ENCODE measurements at regions not wholly inside any gene's neighbourhood (a gene's known extent, or its start where the extent isn't known, plus 50 kb on each side); places are given as distances from the start of the nearest gene placed in this dataset.

- Histone ChIP-seq H3K4me2 (ENCODE audit: insufficient read depth, low read length) (no peak overlapping the region), H2AFZ (ENCODE audit: low read length) (no peak overlapping the region)
These were observed 474.8 kb downstream of the ZNF674 start for GRCh38 chrX:46070421-46070820.

GRCh38 chrX:46059316-46059715 lies 485.9 kb downstream of the ZNF674 start:
- TF ChIP-seq CTCF (IDR thresholded peaks at IDR 0.05; ENCODE audit: extremely low read depth, low read depth, low read length), result no peak
- H4K20me1 ChIP-seq (ENCODE audit: insufficient read depth, low read length), result no peaks in the 10 kb centered on the region
- H3K36me3 ChIP-seq (ENCODE audit: insufficient read depth, low read length), result no peaks in the 10 kb centered on the region
- DNase-seq (ENCODE audit: insufficient read length, low spot score, missing footprints), result no peak
- no peak overlapping the region for H3K27ac ChIP-seq (ENCODE audit: low read depth, low read length)
- no peaks in the 10 kb centered on the region for H3K9me3 ChIP-seq (ENCODE audit: low read depth, low read length)
- no peaks in the 10 kb centered on the region for H3K4me1 ChIP-seq (ENCODE audit: insufficient read depth, low read length)
- H3K4me3 ChIP-seq (ENCODE audit: insufficient read depth, low read length), result no peak overlapping the region
- no peak overlapping the region for H3K4me2 ChIP-seq (ENCODE audit: insufficient read depth, low read length)
- H3K79me2 ChIP-seq (ENCODE audit: insufficient read depth, low read length), result no peaks in the 10 kb centered on the region
- H2AFZ ChIP-seq (ENCODE audit: low read length), result no peak overlapping the region
- peaks cover 10% of the 10 kb centered on the region for H3K27me3 ChIP-seq (ENCODE audit: insufficient read depth, low read length)

More at GRCh38 chrX:46070421-46070820, 474.8 kb downstream of the ZNF674 start:
- H3K4me1 ChIP-seq (ENCODE audit: insufficient read depth, low read length), result no peaks in the 10 kb centered on the region
- H3K4me3 ChIP-seq (ENCODE audit: insufficient read depth, low read length), result no peak overlapping the region
- DNase-seq (ENCODE audit: insufficient read length, low spot score, missing footprints), result no peak
- no peak for TF ChIP-seq CTCF (IDR thresholded peaks at IDR 0.05; ENCODE audit: extremely low read depth, low read depth, low read length)
- H4K20me1 ChIP-seq (ENCODE audit: insufficient read depth, low read length), result no peaks in the 10 kb centered on the region
- no peaks in the 10 kb centered on the region for H3K9me3 ChIP-seq (ENCODE audit: low read depth, low read length)
- H3K27ac ChIP-seq (ENCODE audit: low read depth, low read length), result no peak overlapping the region
- no peaks in the 10 kb centered on the region for H3K79me2 ChIP-seq (ENCODE audit: insufficient read depth, low read length)
- peaks cover 2% of the 10 kb centered on the region for H3K27me3 ChIP-seq (ENCODE audit: insufficient read depth, low read length)
- H3K36me3 ChIP-seq (ENCODE audit: insufficient read depth, low read length), result no peaks in the 10 kb centered on the region

GRCh38 chrX:46044486-46044885 lies 500.7 kb downstream of the ZNF674 start:
- Histone ChIP-seq H3K79me2 (ENCODE audit: insufficient read depth, low read length) (no peaks in the 10 kb centered on the region), H3K36me3 (ENCODE audit: insufficient read depth, low read length) (no peaks in the 10 kb centered on the region), H2AFZ (ENCODE audit: low read length) (no peak overlapping the region), H3K4me1 (ENCODE audit: insufficient read depth, low read length) (no peaks in the 10 kb centered on the region), H3K27me3 (ENCODE audit: insufficient read depth, low read length) (peaks cover 5% of the 10 kb centered on the region), H3K4me3 (ENCODE audit: insufficient read depth, low read length) (no peak overlapping the region), H4K20me1 (ENCODE audit: insufficient read depth, low read length) (no peaks in the 10 kb centered on the region), H3K9me3 (ENCODE audit: low read depth, low read length) (no peaks in the 10 kb centered on the region), H3K27ac (ENCODE audit: low read depth, low read length) (no peak overlapping the region), H3K4me2 (ENCODE audit: insufficient read depth, low read length) (no peak overlapping the region)
- TF ChIP-seq CTCF (IDR thresholded peaks at IDR 0.05; ENCODE audit: extremely low read depth, low read depth, low read length), result no peak
- no peak for DNase-seq (ENCODE audit: insufficient read length, low spot score, missing footprints)

GRCh38 chrX:46040001-46040400 lies 505.2 kb downstream of the ZNF674 start:
- Histone ChIP-seq H3K27ac (ENCODE audit: low read depth, low read length) (no peak overlapping the region), H2AFZ (ENCODE audit: low read length) (no peak overlapping the region), H3K4me1 (ENCODE audit: insufficient read depth, low read length) (peaks cover 10% of the 10 kb centered on the region), H3K27me3 (ENCODE audit: insufficient read depth, low read length) (peaks cover 6% of the 10 kb centered on the region), H3K9me3 (ENCODE audit: low read depth, low read length) (no peaks in the 10 kb centered on the region), H3K79me2 (ENCODE audit: insufficient read depth, low read length) (no peaks in the 10 kb centered on the region), H3K4me3 (ENCODE audit: insufficient read depth, low read length) (no peak overlapping the region), H3K36me3 (ENCODE audit: insufficient read depth, low read length) (no peaks in the 10 kb centered on the region), H3K4me2 (ENCODE audit: insufficient read depth, low read length) (no peak overlapping the region), H4K20me1 (ENCODE audit: insufficient read depth, low read length) (no peaks in the 10 kb centered on the region)
- DNase-seq (ENCODE audit: insufficient read length, low spot score, missing footprints), result no peak
- TF ChIP-seq CTCF (IDR thresholded peaks at IDR 0.05; ENCODE audit: extremely low read depth, low read depth, low read length), result no peak
